Endothelial cell of umbilical vein (primary cell): ENCODE measurements at regions not wholly inside any gene's neighbourhood (a gene's known extent, or its start where the extent isn't known, plus 50 kb on each side); places are given as distances from the start of the nearest gene placed in this dataset.
"Not testable (repeated sequence)": the region's sequence is repeated elsewhere in the genome, so short reads cannot be mapped to it uniquely, and the experiment has no call there.

Source experiments
- BruUV-seq: library from RNA; stranded (reverse); fragments of 400-500 nt; replicated peaks from 2 replicates; lab custom pipeline; 2021; lab: Mats Ljungman, UMichigan
- CTCF ChIA-PET: fragments of 300-600, 350-600 bp; sonication (Branson Sonifier 250); formaldehyde crosslinking; loops from one replicate; lab custom pipeline; 2021; ENCODE audit warnings: antibody characterized with exemption, inconsistent platforms; lab: Charles Lee
- POLR2A ChIA-PET: fragments of 300-600, 350-600 bp; sonication (Branson Sonifier 250); formaldehyde crosslinking; loops from one replicate; lab custom pipeline; 2021; ENCODE audit warnings: antibody characterized with exemption, inconsistent platforms; lab: Charles Lee
- DNase-seq: peaks from one replicate; pipeline ENCODE4 v3.0.0-alpha.2; 2011; ENCODE audit warnings: low read depth, low spot score
- FAIRE-seq: peaks from 2 replicates; lab custom pipeline; 2011; peaks lifted over from hg19 to GRCh38; lab: Jason Lieb, UNC
- H2AFZ ChIP-seq: 2 replicates; pipeline ENCODE4 v1.6.0; 2012; ENCODE audit warnings: low read depth, low read length, control low read depth, inconsistent platforms
- H3K27ac ChIP-seq: 2 replicates; pipeline ENCODE4 v1.5.1; 2011; ENCODE audit warnings: low read depth, mild to moderate bottlenecking, control low read depth, low read length, moderate library complexity; ENCODE audit not compliant: insufficient read depth
- H3K27me3 ChIP-seq, 2 experiments: 2 replicates each; pipeline versions ENCODE4 v1.6.0 to v1.6.1; 2011; ENCODE audit warnings: low read length in 2 of 2, mixed read lengths in 1 of 2; ENCODE audit not compliant: control insufficient read depth in 2 of 2, insufficient read depth in 2 of 2
- H3K36me3 ChIP-seq, 2 experiments: 2 replicates in 1 of 2; 3 replicates in 1 of 2; pipeline ENCODE4 v1.5.1; 2011; ENCODE audit warnings: low read length in 2 of 2, mild to moderate bottlenecking in 1 of 2, moderate library complexity in 1 of 2; ENCODE audit not compliant: control insufficient read depth in 2 of 2, insufficient read depth in 2 of 2; ENCODE audit errors: extremely low read depth in 1 of 2
- H3K4me1 ChIP-seq: 3 replicates; pipeline ENCODE4 v1.5.1; 2011; ENCODE audit warnings: mild to moderate bottlenecking, low read length; ENCODE audit not compliant: control insufficient read depth, insufficient read depth; ENCODE audit errors: extremely low read depth
- H3K4me2 ChIP-seq: 2 replicates; pipeline ENCODE4 v1.6.1; 2011; ENCODE audit warnings: low read length, control low read depth, mixed read lengths; ENCODE audit not compliant: insufficient read depth
- H3K4me3 ChIP-seq, 3 experiments: fragments of 200-600 bp in 1 of 3; sonication (generic), shearing (Covaris generic) in 1 of 3; replicated peaks in 1 of 3; 2 replicates each; pipeline ENCODE4 v1.5.1; 2011 to 2016; ENCODE audit warnings: control low read depth in 3 of 3, low read length in 3 of 3, mild to moderate bottlenecking in 2 of 3, inconsistent platforms in 1 of 3, low read depth in 1 of 3, moderate library complexity in 1 of 3; ENCODE audit not compliant: insufficient read depth in 1 of 3
- H3K79me2 ChIP-seq: 2 replicates; pipeline ENCODE4 v1.6.0; 2012; ENCODE audit warnings: low read length, inconsistent platforms; ENCODE audit not compliant: control insufficient read depth, insufficient read depth
- H3K9ac ChIP-seq: replicated peaks from 2 replicates; pipeline ENCODE3; 2011; ENCODE audit warnings: low read length, control low read depth; ENCODE audit not compliant: insufficient read depth; ENCODE audit errors: extremely low read depth
- H3K9me1 ChIP-seq: replicated peaks from 3 replicates; pipeline ENCODE4 v1.6.0; 2011; ENCODE audit warnings: mild to moderate bottlenecking, low read length; ENCODE audit not compliant: control insufficient read depth, insufficient read depth; ENCODE audit errors: extremely low read depth
- H3K9me3 ChIP-seq: replicated peaks from 2 replicates; pipeline ENCODE4 v1.5.1; 2012; ENCODE audit warnings: low read length, inconsistent platforms; ENCODE audit not compliant: control insufficient read depth, insufficient read depth
- H4K20me1 ChIP-seq: replicated peaks from 2 replicates; pipeline ENCODE3; 2011; ENCODE audit warnings: mild to moderate bottlenecking, low read length; ENCODE audit not compliant: control insufficient read depth, insufficient read depth; ENCODE audit errors: extremely low read depth
- CTCF ChIP-seq, 2 donors: IDR thresholded peaks; 1 replicate in 1 of 2; 2 replicates in 1 of 2; pipeline ENCODE4 v1.5.1; 2011; ENCODE audit warnings: low read length in 2 of 2, mild to moderate bottlenecking in 2 of 2, moderate library complexity in 2 of 2, control low read depth in 1 of 2, inconsistent platforms in 1 of 2, low read depth in 1 of 2; ENCODE audit not compliant: insufficient read depth in 1 of 2; ENCODE audit errors: extremely low read depth in 1 of 2
- EZH2 ChIP-seq: IDR thresholded peaks from 2 replicates; pipeline ENCODE4 v1.6.1; 2012; ENCODE audit warnings: borderline replicate concordance, low read depth, mild to moderate bottlenecking, moderate library complexity, low read length, inconsistent platforms; ENCODE audit not compliant: severe bottlenecking
- FOS ChIP-seq: IDR thresholded peaks from 2 replicates; pipeline ENCODE4 v1.6.1; 2011; ENCODE audit warnings: mild to moderate bottlenecking, low read length, moderate library complexity, borderline replicate concordance; ENCODE audit not compliant: insufficient read depth
- GATA2 ChIP-seq: IDR thresholded peaks from 2 replicates; pipeline ENCODE4 v1.7.0; 2011; ENCODE audit warnings: low read depth, mild to moderate bottlenecking, moderate library complexity, mixed read lengths, low read length; ENCODE audit not compliant: insufficient read length, insufficient read depth
- JUN ChIP-seq: IDR thresholded peaks from 2 replicates; pipeline ENCODE4 v1.6.1; 2011; ENCODE audit warnings: borderline replicate concordance, low read depth; ENCODE audit not compliant: insufficient read length, insufficient read depth
- MYC ChIP-seq: IDR thresholded peaks from one replicate; pipeline ENCODE4 v1.6.1; 2011; ENCODE audit warnings: mild to moderate bottlenecking, low read depth, low read length
- POLR2A ChIP-seq: IDR thresholded peaks from 2 replicates; pipeline ENCODE4 v1.6.1; 2012; ENCODE audit warnings: low read depth, mild to moderate bottlenecking, control low read depth, low read length
- dilution Hi-C: fragments of 300-500 bp; cut with MboI; formaldehyde crosslinking; loops from one replicate; pipeline ENCODE4 v1.15.0; 2019; ENCODE audit warnings: low sequenced_read_pairs; ENCODE audit not compliant: extremely low pct_ligation_motif_present
- intact Hi-C: fragments of 100-400 bp; cut with micrococcal nuclease; formaldehyde crosslinking; loops from one replicate; pipeline ENCODE4 v1.10.0; 2022

GRCh38 chr13:88718781-88719180 lies 1047.6 kb downstream of the SLITRK5 start:
- Histone ChIP-seq H3K36me3 (no peaks in the 10 kb centered on the region), H3K4me1 (no peaks in the 10 kb centered on the region), H3K27me3 (no peaks in the 10 kb centered on the region), H3K9me3 (peaks cover 8% of the 10 kb centered on the region), H3K9me1 (no peaks in the 10 kb centered on the region), H4K20me1 (no peaks in the 10 kb centered on the region), H3K9ac (no peak overlapping the region), H3K79me2 (no peaks in the 10 kb centered on the region), H3K4me3 (no peak overlapping the region), H3K27ac (no peak overlapping the region), H2AFZ (no peak overlapping the region), H3K4me2 (no peak overlapping the region)
- no TSS peak for BruUV-seq
- POLR2A ChIA-PET, result no interaction called here
- DNase-seq (no peak), FAIRE-seq (no peak)
- CTCF ChIA-PET, result no interaction called here
- intact Hi-C loops (no loop called here), dilution Hi-C loops (no loop called here)
- TF ChIP-seq FOS, result no peak
- no peak for TF ChIP-seq POLR2A
- TF ChIP-seq MYC, result no peak
- TF ChIP-seq GATA2, result no peak
- TF ChIP-seq CTCF (IDR thresholded peaks at IDR 0.05; ENCODE audit: extremely low read depth in 1 of 2, insufficient read depth in 1 of 2, low read depth in 1 of 2, low read length in 2 of 2), result no peak

- Histone ChIP-seq H3K27ac (no peak overlapping the region), H4K20me1 (no peaks in the 10 kb centered on the region), H3K36me3 (no peaks in the 10 kb centered on the region), H3K79me2 (no peaks in the 10 kb centered on the region), H3K9me3 (peaks cover 2% of the 10 kb centered on the region), H3K4me1 (no peaks in the 10 kb centered on the region), H2AFZ (no peak overlapping the region), H3K9ac (no peak overlapping the region), H3K4me2 (no peak overlapping the region), H3K9me1 (no peaks in the 10 kb centered on the region), H3K27me3 (no peaks in the 10 kb centered on the region), H3K4me3 (no peak overlapping the region)
- dilution Hi-C loops (no loop called here), intact Hi-C loops (no loop called here)
- BruUV-seq, result no TSS peak
- no peak for TF ChIP-seq JUN
- no peak for TF ChIP-seq EZH2
- DNase-seq, result no peak
- POLR2A ChIA-PET, result no interaction called here
- CTCF ChIA-PET, result no interaction called here
- FAIRE-seq, result no peak
Observed at GRCh38 chr13:88726075-88726474, 1054.9 kb downstream of the SLITRK5 start.

- POLR2A ChIA-PET, H3K4me3 ChIP-seq, H3K9me3 ChIP-seq, H4K20me1 ChIP-seq, H3K9me1 ChIP-seq, H3K79me2 ChIP-seq, BruUV-seq, FAIRE-seq, H3K27ac ChIP-seq, CTCF ChIA-PET, intact Hi-C loops, DNase-seq, dilution Hi-C loops, H3K9ac ChIP-seq, H2AFZ ChIP-seq, H3K27me3 ChIP-seq, H3K4me2 ChIP-seq, H3K4me1 ChIP-seq, H3K36me3 ChIP-seq: not testable (repeated sequence)
Observed at GRCh38 chr13:88727236-88727635, 1056.1 kb downstream of the SLITRK5 start.
